EL (cell line): ENCODE measurements at regions not wholly inside any gene's neighbourhood (a gene's known extent, or its start where the extent isn't known, plus 50 kb on each side); places are given as distances from the start of the nearest gene placed in this dataset.
"Not testable (repeated sequence)": the region's sequence is repeated elsewhere in the genome, so short reads cannot be mapped to it uniquely, and the experiment has no call there.

Experiments used
- DNase-seq: peaks from one replicate; pipeline ENCODE4 v3.0.0-alpha.2; 2016

DNA sequence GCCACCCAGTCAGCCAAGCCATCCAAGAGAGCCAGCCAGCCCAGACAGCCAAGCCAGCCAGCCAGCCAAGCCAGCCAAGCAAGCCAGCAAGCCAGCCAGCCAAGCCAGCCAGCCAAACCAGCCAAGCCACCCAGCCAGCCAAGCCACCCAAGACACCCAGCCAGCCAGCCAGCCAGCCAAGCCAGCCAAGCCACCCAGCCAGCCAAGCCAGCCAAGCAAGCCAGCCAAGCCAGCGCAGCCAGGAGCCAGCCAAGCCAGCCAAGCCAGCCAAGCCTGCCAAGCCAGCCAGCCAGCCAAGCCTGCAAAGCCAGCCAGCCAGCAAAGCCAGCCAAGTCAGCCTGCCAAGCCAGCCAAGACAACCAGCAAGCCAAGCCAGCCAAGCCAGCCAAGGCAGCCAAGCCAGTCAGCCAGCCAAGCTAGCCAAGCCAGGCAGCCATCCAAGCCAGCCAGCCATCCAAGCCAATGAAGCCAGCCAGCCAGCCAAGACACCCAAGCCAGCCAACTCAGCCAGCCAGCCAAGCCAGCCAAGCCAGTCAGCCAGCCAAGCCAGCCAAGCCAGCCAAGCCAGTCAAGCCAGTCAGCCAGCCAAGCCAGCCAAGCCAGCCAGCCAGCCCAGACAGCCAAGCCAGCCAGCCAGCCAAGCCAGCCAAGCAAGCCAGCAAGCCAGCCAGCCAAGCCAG is 332.2 kb upstream of the PLGLB2 start:
- not testable (repeated sequence) for DNase-seq

DNA sequence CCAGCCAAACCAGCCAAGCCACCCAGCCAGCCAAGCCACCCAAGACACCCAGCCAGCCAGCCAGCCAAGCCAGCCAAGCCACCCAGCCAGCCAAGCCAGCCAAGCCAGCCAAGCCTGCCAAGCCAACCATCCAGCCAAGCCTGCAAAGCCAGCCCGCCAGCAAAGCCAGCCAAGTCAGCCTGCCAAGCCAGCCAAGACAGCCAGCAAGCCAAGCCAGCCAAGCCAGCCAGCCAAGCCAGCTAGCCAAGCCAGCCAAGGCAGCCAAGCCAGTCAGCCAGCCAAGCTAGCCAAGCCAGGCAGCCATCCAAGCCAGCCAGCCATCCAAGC is 331.7 kb upstream of the PLGLB2 start:
- DNase-seq: not testable (repeated sequence)

DNA sequence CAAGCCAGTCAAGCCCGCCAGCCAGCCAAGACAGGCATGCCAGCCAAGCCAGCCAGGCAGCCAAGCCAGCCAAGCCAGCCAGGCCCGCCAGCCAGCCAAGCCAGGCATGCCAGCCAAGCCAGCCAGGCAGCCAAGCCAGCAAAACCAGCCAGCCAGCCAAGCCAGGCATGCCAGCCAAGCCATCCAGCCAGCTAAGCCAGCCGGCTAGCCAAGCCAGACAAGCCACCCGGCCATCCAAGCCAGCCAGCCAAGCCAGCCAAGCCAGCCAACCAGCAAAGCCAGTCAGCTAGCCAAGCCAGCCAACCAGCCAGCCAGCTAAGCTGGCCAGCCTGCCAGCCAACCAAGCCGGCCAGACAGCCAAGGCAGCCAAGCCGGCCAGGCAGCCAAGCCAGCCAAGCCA is 330.7 kb upstream of the PLGLB2 start:
- DNase-seq: not testable (repeated sequence)

DNA sequence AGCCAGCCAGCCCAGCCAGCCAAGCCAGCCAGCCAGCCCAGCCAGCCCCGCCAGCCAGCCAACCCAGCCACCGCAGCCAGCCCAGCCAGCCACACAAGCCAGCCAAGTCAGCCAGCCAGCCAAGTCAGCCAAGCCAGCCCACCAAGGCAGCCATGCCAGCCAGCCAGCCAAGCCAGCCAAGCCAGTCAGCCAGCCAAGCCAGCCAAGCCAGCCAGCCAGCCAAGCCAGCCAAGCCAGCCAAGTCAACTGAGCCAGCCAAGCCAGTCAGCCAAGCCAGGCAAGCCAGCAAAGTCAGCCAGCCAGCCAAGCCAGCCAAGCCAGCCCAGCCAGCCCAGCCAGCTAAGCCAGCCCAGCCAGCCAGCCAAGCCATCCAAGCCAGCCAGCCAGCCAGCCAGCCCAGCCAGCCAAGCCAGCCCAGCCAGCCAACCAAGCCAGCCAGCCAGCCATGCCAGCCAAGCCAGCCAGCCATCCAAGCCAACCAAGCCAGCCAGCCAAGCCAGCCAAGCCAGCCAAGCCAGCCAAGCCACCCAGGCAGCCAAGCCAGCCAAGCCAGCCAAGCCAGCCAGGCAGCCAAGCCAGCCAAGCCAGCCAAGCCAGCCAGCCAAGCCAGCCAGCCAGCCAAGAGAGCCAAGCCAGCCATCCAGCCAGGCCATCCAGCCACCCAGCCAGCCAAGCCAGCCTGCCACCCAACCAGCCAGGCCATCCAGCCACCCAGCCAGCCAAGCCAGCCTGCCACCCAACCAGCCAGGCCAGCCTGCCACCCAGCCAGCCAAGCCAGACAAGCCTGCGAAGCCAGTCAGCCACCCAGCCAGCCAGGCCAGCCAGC is 329.9 kb upstream of the PLGLB2 start:
- DNase-seq: not testable (repeated sequence)

DNA sequence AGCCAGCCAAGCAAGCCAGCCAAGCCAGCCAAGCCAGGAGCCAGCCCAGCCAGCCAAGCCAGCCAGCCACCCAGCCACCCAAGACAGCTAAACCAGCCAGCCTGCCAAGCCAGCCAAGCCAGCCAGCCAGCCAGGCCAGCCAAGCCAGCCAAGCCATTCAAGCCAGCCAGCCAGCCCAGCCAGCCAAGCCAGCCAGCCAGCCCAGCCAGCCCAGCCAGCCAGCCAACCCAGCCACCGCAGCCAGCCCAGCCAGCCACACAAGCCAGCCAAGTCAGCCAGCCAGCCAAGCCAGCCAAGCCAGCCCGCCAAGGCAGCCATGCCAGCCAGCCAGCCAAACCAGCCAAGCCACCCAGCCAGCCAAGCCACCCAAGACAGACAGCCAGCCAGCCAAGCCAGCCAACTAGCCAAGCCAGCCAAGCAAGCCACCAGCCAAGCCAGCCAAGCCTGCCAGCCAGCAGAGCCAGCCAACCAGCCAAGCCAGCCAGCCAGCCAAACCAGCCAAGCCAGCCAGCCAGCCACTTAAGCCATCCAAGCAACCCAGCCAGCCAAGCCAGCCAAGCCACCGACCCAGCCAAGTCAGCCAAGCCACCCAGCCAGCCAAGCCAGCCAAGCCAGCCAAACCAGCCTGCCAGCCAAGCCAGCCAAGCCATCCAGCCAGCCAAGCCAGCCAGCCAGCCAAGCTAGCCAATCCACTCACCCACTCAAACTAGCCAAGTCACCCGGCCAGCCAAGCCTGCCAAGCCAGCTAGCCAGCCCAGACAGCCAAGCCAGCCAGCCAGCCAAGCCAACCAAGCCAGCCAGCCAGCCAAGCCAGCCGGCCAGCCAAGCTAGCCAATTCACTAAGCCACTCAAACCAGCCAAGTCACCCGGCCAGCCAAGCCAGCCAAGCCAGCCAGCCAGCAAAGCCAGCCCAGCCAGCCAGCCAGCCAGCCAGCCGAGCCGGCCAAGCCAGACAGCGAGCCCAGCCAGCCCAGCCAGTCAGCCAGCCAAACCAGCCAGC is 328.8 kb upstream of the PLGLB2 start:
- DNase-seq: not testable (repeated sequence)

DNA sequence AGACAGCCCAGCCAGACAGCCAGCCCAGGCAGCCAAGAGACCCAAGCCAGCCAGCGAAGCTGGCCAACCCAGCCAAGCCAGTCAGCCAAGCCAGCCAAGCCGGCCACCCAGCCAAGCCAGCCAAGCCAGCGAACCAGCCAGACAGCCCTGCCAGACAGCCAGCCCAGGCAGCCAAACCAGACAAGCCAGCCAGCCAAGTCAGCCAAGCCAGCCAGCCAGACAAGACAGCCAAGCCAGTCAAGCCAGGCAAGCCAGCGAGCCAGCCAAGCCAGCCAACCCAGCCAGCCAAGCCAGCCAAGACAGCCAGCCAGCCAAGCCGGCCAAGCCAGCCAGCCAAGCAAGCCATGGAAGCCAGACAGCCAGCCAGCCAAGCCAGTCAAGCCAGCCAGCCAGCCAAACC is 327.9 kb upstream of the PLGLB2 start:
- DNase-seq: not testable (repeated sequence)

DNA sequence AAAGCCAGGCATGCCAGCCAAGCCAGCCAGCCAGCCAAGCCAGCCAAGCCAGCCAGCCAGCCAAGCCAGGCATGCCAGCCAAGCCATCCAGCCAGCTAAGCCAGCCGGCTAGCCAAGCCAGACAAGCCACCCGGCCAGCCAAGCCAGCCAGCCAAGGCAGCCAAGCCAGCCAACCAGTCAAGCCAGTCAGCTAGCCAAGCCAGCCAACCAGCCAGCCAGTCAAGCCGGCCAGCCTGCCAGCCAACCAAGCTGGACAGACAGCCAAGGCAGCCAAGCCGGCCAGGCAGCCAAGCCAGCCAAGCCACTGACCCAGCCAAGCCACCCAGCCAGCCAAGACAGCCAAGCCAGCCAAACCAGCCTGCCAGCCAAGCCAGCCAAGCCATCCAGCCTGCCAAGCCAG is 326.9 kb upstream of the PLGLB2 start:
- DNase-seq: not testable (repeated sequence)

DNA sequence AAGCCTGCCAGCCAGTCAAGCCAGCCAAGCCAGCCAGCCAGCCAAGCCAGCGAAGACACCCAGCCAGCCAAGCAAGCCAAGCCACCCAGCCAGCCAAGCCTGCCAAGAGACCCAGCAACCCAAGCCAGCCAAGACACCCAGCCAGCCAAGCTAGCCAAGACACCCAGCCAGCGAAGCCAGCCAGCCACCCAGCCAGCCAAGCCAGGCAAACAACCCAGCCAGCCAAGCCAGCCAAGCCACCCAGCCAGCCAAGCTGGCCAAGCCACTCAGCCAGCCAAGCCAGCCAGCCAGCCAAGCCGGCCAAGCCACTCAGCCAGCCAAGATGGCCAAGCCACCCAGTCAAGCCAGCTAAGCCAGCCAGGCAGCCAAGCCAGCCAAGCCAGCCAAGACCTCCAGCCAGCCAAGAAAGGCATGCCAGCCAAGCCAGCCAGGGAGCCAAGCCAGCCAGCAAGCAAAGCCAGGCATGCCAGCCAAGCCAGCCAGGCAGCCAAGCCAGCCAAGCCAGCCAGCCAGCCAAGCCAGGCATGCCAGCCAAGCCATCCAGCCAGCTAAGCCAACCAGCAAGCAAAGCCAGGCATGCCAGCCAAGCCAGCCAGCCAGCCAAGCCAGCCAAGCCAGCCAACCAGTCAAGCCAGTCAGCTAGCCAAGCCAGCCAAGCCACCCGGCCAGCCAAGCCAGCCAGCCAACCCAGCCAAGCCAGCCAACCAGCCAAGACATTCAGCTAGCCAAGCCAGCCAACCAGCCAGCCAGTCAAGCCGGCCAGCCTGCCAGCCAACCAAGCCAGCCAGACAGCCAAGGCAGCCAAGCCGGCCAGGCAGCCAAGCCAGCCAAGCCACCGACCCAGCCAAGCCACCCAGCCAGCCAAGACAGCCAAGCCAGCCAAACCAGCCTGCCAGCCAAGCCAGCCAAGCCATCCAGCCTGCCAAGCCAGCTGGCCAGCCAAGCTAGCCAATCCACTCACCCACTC is 323.8 kb upstream of the PLGLB2 start:
- DNase-seq: not testable (repeated sequence)

DNA sequence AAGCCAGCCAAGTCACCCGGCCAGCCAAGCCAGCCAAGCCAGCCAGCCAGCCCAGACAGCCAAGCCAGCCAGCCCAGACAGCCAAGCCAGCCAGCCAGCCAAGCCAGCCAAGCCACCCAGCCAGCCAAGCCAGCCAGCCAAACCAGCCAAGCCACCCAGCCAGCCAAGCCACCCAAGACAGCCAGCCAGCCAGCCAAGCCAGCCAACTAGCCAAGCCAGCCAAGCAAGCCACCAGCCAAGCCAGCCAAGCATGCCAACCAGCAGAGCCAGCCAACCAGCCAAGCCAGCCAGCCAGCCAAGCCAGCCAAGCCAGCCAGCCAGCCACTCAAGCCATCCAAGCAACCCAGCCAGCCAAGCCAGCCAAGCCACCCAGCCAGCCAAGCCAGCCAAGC is 323.1 kb upstream of the PLGLB2 start:
- DNase-seq: not testable (repeated sequence)

DNA sequence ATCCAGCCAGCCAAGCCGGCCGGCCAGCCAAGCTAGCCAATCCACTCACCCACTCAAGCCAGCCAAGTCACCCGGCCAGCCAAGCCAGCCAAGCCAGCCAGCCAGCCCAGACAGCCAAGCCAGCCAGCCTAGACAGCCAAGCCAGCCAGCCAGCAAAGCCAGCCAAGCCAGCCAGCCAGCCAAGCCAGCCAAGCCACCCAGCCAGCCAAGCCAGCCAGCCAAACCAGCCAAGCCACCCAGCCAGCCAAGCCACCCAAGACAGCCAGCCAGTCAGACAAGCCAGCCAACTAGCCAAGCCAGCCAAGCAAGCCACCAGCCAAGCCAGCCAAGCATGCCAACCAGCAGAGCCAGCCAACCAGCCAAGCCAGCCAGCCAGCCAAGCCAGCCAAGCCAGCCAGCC is 322.7 kb upstream of the PLGLB2 start:
- not testable (repeated sequence) for DNase-seq

DNA sequence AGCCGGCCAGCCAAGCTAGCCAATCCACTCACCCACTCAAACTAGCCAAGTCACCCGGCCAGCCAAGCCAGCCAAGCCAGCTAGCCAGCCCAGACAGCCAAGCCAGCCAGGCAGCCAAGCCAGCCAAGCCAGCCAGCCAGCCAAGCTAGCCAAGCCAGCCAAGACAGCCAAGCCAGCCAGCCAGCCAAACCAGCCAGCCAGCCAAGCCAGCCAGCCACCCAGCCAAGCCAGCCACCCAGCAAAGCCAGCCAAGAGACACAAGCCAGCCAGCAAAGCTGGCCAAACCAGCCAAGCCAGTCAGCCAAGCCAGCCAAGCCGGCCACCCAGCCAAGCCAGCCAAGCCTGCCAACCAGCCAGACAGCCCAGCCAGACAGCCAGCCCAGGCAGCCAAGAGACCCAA is 322.2 kb upstream of the PLGLB2 start:
- not testable (repeated sequence) for DNase-seq

DNA sequence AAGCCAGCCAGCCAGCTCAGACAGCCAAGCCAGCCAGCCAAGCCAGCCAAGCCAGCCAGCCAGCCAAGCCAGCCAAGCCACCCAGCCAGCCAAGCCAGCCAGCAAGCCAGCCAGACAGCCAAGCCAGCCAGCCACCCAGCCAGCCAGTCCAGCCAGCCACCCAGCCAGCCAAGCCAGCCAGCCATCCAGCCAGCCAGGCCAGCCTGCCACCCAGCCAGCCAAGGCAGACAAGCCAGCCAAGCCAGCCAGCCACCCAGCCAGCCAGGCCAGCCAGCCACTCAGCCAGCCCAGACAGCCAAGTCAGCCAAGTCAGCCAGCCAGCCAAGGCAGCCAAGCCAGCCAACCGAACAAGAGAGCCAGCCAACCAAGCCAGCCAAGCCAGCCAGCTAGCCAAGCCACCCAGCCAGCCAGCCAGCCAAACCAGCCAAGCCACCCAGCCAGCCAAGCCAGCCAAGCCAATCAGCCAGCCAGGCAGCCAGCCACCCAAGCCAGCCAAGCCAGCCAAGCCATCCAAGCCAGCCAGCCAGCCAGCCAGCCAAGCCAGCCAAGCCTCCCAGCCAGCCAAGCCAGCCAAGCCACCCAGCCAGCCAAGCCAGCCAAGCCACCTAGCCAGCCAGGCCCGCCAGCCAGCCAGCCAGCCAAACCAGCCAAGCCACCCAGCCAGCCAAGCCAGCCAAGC is 319.3 kb upstream of the PLGLB2 start:
- DNase-seq: not testable (repeated sequence)

DNA sequence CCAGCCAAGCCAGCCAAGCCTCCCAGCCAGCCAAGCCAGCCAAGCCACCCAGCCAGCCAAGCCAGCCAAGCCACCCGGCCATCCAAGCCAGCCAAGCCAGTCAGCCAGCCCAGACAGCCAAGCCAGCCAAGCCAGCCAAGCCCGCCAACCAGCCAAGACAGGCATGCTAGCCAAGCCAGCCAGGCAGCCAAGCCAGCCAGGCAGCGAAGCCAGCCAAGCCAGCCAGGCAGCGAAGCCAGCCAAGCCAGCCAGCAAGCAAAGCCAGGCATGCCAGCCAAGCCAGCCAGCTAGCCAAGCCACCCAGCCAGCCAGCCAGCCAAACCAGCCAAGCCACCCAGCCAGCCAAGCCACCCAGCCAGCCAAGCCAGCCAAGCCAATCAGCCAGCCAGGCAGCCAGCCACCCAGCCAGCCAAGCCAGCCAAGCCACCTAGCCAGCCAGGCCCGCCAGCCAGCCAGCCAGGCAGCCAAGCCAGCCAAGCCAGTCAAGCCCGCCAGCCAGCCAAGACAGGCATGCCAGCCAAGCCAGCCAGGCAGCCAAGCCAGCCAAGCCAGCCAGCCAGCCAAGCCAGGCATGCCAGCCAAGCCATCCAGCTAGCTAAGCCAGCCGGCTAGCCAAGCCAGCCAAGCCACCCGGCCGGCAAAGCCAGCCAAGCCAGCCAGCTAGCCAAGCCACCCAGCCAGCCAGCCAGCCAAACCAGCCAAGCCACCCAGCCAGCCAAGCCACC is 318.5 kb upstream of the PLGLB2 start:
- not testable (repeated sequence) for DNase-seq

DNA sequence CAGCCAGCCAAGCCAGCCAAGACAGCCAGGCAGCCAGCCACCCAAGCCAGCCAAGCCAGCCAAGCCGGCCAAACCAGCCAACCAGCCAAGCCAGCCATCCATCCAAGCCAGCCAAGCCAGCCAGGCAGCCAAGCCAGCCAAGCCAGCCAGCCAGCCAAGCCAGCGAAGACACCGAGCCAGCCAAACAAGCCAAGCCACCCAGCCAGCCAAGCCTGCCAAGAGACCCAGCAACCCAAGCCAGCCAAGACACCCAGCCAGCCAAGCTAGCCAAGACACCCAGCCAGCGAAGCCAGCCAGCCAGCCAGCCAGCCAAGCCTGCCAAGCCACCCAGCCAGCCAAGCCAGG is 318.0 kb upstream of the PLGLB2 start:
- not testable (repeated sequence) for DNase-seq

DNA sequence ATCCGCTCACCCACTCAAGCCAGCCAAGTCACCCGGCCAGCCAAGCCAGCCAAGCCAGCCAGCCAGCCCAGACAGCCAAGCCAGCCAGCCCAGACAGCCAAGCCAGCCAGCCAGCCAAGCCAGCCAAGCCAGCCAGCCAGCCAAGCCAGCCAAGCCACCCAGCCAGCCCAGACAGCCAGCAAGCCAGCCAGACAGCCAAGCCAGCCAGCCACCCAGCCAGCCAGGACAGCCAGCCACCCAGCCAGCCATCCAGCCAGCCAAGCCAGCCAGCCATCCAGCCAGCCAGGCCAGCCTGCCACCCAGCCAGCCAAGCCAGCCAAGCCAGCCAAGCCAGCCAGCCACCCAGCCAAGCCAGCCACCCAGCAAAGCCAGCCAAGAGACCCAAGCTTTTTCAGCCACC is 316.8 kb upstream of the PLGLB2 start:
- DNase-seq: not testable (repeated sequence)

DNA sequence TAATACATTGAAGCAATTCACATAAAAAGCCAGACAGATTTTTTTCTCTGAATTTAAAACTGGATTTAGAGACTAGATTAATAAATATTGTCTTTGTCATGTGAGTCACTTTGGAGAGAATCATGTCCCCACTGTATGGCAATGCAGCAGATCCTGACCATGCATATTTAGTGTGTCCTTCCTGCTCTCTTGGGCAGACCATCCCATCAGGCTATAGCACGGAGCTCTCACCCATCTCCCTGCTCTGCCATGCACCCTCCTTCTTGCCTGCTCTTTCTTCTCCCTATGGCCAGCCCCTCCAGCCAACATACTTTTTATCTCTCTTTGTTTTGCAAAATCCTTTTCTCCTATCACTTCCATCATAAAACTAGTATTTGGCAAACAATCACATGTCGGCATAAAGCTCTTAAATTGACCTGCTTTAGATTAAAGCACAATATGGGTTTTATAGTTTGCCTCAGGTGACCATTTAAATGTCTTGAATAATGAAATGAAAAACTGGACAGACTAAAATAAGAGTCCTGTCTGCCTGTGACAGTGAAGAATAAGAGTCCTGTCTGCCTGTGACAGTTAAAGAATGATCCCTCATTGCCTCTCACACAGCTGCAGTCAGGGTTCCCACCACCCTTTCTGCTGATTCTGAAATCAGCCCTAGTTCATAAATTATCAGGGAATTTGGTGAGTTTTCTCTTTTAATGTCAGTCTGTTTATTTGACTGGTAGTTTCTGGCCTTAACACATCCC is 315.0 kb upstream of the PLGLB2 start:
- not testable (repeated sequence) for DNase-seq

DNA sequence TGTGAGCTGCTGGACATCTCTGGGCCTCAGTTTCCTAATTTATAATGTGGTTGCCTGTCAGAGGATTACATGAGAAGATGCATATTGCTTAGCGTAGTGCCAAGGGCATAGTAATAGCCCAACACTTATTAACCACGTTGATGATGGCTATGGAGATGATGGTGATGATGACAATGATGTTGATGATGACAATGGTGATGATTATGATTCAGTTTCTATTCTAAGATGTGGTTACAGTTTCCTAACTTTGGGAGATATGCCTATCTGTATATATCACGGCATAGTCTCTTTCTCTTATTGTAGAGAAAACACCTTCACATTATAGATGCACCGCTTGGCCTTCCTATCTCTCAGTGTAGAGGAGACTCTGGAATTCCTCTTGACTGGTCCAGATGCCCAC is 311.9 kb upstream of the PLGLB2 start:
- DNase-seq: not testable (repeated sequence)

DNA sequence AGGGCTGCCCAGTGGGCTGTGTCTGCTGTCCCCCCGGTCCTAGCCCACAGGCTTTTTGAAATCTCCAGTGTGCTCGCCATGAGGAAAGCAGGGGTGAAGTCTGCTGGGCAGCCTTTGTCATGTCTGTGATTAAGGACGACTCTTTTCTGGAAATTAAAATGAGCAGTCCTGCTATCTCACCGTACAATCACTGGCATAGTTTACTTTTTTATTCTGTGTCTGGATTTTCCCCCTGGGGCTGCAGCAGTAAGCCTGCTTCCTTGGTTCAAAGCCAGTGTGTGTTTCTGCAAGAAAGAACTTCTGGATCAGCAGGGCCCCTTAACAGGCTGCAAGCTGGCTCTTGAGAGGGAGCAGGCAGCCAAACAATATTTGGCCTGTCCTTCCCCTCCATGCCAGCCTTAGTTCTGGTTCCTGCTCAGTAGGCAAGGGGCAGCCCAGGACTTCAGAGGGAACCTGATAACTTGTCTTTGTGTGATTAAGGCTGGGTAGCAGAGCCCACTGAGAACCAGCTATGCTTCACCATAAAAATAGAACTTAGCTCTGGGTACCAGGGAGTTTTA is 310.1 kb upstream of the PLGLB2 start:
- DNase-seq: not testable (repeated sequence)

DNA sequence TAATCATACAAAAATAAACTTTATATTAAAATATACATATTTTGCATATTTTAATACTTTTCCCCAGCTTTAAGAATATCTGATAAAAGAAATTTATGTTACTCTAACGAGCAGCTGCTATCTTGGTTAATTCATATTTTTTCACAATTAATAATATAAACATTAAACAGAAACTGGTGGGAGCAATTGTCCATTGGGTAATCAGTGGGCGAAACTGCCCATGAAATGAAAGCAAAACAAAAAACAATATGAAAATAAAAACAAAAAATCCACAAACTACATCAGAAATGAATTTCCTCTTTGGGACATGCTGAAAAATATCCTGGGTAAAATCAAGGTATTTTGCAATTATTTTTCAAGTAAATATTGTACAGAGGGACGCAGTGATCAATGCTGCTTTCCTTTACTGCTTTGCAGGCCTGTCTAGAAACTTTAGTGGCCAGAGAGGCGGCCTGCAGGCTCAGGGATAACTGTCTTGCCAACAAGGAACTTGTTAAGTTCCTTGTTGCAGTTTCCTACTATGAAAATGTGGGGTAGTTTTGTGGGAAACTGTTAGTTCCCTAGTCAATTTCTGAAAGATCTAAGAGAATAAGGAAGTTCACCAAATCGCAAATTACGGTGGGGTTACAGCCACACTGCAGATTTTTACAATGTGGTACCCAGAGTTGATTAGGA is 309.0 kb upstream of the PLGLB2 start:
- not testable (repeated sequence) for DNase-seq
